Keratinocyte (primary cell): ENCODE measurements at regions not wholly inside any gene's neighbourhood (a gene's known extent, or its start where the extent isn't known, plus 50 kb on each side); places are given as distances from the start of the nearest gene placed in this dataset.

ENCODE experiments used
- DNase-seq: peaks from one replicate; pipeline ENCODE4 v3.0.0-alpha.2; 2011; ENCODE audit warnings: low read depth, missing footprints, low spot score
- FAIRE-seq: peaks from 2 replicates; lab custom pipeline; 2011; peaks lifted over from hg19 to GRCh38; lab: Jason Lieb, UNC
- H2AFZ ChIP-seq: 2 replicates; pipeline ENCODE4 v1.6.0; 2012; ENCODE audit warnings: low read length, control low read depth, inconsistent platforms; ENCODE audit not compliant: control insufficient read depth
- H3K27ac ChIP-seq: 2 replicates; pipeline ENCODE4 v1.5.1; 2011; ENCODE audit warnings: low read length; ENCODE audit not compliant: control insufficient read depth, insufficient read depth
- H3K27me3 ChIP-seq: 3 replicates; pipeline ENCODE4 v1.6.0; 2011; ENCODE audit warnings: low read length; ENCODE audit not compliant: control insufficient read depth, insufficient read depth; ENCODE audit errors: extremely low read depth
- H3K36me3 ChIP-seq, 2 experiments: 2 replicates in 1 of 2; 3 replicates in 1 of 2; pipeline ENCODE4 v1.5.1; 2011; ENCODE audit warnings: low read length in 2 of 2, mild to moderate bottlenecking in 1 of 2; ENCODE audit not compliant: control insufficient read depth in 2 of 2, insufficient read depth in 2 of 2; ENCODE audit errors: extremely low read depth in 1 of 2
- H3K4me1 ChIP-seq: 3 replicates; pipeline ENCODE4 v1.5.1; 2011; ENCODE audit warnings: low read length; ENCODE audit not compliant: control insufficient read depth, insufficient read depth; ENCODE audit errors: extremely low read depth
- H3K4me2 ChIP-seq: 3 replicates; pipeline ENCODE4 v1.6.0; 2011; ENCODE audit warnings: low read depth, low read length; ENCODE audit not compliant: control insufficient read depth, insufficient read depth; ENCODE audit errors: extremely low read depth
- H3K4me3 ChIP-seq, 3 experiments: fragments of 200-600 bp in 1 of 3; sonication (generic) in 1 of 3; 2 replicates in 2 of 3; 3 replicates in 1 of 3; pipeline ENCODE4 v1.5.1; 2011 to 2016; ENCODE audit warnings: low read length in 3 of 3, mild to moderate bottlenecking in 3 of 3, control low read depth in 2 of 3, inconsistent platforms in 1 of 3, low read depth in 1 of 3, mixed read lengths in 1 of 3, mixed run types in 1 of 3, moderate library complexity in 1 of 3; ENCODE audit not compliant: control insufficient read depth in 2 of 3, insufficient read depth in 2 of 3; ENCODE audit errors: extremely low read depth in 1 of 3
- H3K79me2 ChIP-seq: 2 replicates; pipeline ENCODE4 v1.6.0; 2012; ENCODE audit warnings: low read length; ENCODE audit not compliant: control insufficient read depth, insufficient read depth
- H3K9ac ChIP-seq: 3 replicates; pipeline ENCODE4 v1.6.0; 2011; ENCODE audit warnings: low read length; ENCODE audit not compliant: control insufficient read depth, insufficient read depth; ENCODE audit errors: extremely low read depth
- H3K9me1 ChIP-seq: 3 replicates; pipeline ENCODE4 v1.6.0; 2011; ENCODE audit warnings: low read length; ENCODE audit not compliant: control insufficient read depth, insufficient read depth; ENCODE audit errors: extremely low read depth
- H3K9me3 ChIP-seq: 2 replicates; pipeline ENCODE4 v1.5.1; 2012; ENCODE audit warnings: low read depth, low read length; ENCODE audit not compliant: control insufficient read depth
- H4K20me1 ChIP-seq: 3 replicates; pipeline ENCODE4 v1.6.0; 2011; ENCODE audit warnings: low read length; ENCODE audit not compliant: control insufficient read depth, insufficient read depth; ENCODE audit errors: extremely low read depth
- CTCF ChIP-seq, 3 experiments: IDR thresholded peaks in 1 of 3; conservative IDR thresholded peaks in 1 of 3; optimal IDR thresholded peaks in 1 of 3; 2 replicates in 2 of 3; 3 replicates in 1 of 3; pipeline versions ENCODE3 to v1.5.1; 2011; ENCODE audit warnings: low read length in 3 of 3, mild to moderate bottlenecking in 3 of 3, moderate library complexity in 2 of 3, control low read depth in 1 of 3, inconsistent platforms in 1 of 3; ENCODE audit not compliant: insufficient read depth in 2 of 3; ENCODE audit errors: extremely low read depth in 1 of 3
- EZH2 ChIP-seq: IDR thresholded peaks from one replicate; pipeline ENCODE4 v1.6.1; 2012; ENCODE audit warnings: inconsistent platforms, mild to moderate bottlenecking, low read length, moderate library complexity
- dilution Hi-C: fragments of 300-500 bp; cut with MboI; formaldehyde crosslinking; loops from one replicate; pipeline ENCODE4 v1.7.0; 2020; ENCODE audit warnings: low sequenced_read_pairs; ENCODE audit not compliant: extremely low pct_ligation_motif_present

GRCh38 chr12:77471801-77472200 lies 358.9 kb upstream of the NAV3 start:
- Histone ChIP-seq H3K4me1 (no peaks in the 10 kb centered on the region), H4K20me1 (no peaks in the 10 kb centered on the region), H2AFZ (no peak overlapping the region), H3K9ac (no peak overlapping the region), H3K9me1 (no peaks in the 10 kb centered on the region), H3K79me2 (no peaks in the 10 kb centered on the region), H3K36me3 (no peaks in the 10 kb centered on the region), H3K27ac (no peak overlapping the region), H3K4me3 (no peak overlapping the region), H3K9me3 (no peaks in the 10 kb centered on the region), H3K4me2 (no peak overlapping the region), H3K27me3 (no peaks in the 10 kb centered on the region)
- DNase-seq (no peak), FAIRE-seq (no peak)
- TF ChIP-seq EZH2 (no peak), CTCF (optimal IDR thresholded peaks at IDR 0.05 in 1 of 3, IDR thresholded peaks at IDR 0.05 in 1 of 3, conservative IDR thresholded peaks at IDR 0.05 in 1 of 3; ENCODE audit: extremely low read depth in 1 of 3, insufficient read depth in 2 of 3, low read length in 3 of 3) (no peak)
- dilution Hi-C loops, result no loop called here

- Histone ChIP-seq H3K4me2 (no peak overlapping the region), H3K79me2 (no peaks in the 10 kb centered on the region), H3K27ac (no peak overlapping the region), H3K4me3 (no peak overlapping the region), H3K27me3 (no peaks in the 10 kb centered on the region), H3K36me3 (no peaks in the 10 kb centered on the region), H3K9me3 (no peaks in the 10 kb centered on the region), H3K9me1 (no peaks in the 10 kb centered on the region), H3K9ac (no peak overlapping the region), H2AFZ (no peak overlapping the region), H4K20me1 (no peaks in the 10 kb centered on the region), H3K4me1 (no peaks in the 10 kb centered on the region)
- TF ChIP-seq CTCF (optimal IDR thresholded peaks at IDR 0.05 in 1 of 3, IDR thresholded peaks at IDR 0.05 in 1 of 3, conservative IDR thresholded peaks at IDR 0.05 in 1 of 3; ENCODE audit: extremely low read depth in 1 of 3, insufficient read depth in 2 of 3, low read length in 3 of 3), result no peak
- TF ChIP-seq EZH2, result no peak
- no peak for DNase-seq
- dilution Hi-C loops, result no loop called here
- FAIRE-seq, result no peak
These were observed 360.9 kb upstream of the NAV3 start for GRCh38 chr12:77469578-77470333.
